Panc1 (cell line): ENCODE measurements at regions not wholly inside any gene's neighbourhood (a gene's known extent, or its start where the extent isn't known, plus 50 kb on each side); places are given as distances from the start of the nearest gene placed in this dataset.

Experiments used
- POLR2AphosphoS5 ChIP-seq: IDR thresholded peaks from 2 replicates; pipeline ENCODE4 v1.6.1; 2012; ENCODE audit warnings: mild to moderate bottlenecking, low read depth, low read length, moderate library complexity
- TF ChIP-seq, protein P1 (sequence below): fragments of 450-650 bp; IDR thresholded peaks from 2 replicates; pipeline ENCODE4 v1.5.1; 2017; ENCODE audit warnings: mild to moderate bottlenecking
- TF ChIP-seq, protein P2 (sequence below), 2 experiments: IDR thresholded peaks; 2 replicates each; pipeline ENCODE4 v1.6.1; 2011 to 2012; ENCODE audit warnings: low read depth in 2 of 2, control low read depth in 1 of 2, low read length in 1 of 2, mild to moderate bottlenecking in 1 of 2, moderate library complexity in 1 of 2; ENCODE audit not compliant: insufficient read depth in 1 of 2

DNA sequence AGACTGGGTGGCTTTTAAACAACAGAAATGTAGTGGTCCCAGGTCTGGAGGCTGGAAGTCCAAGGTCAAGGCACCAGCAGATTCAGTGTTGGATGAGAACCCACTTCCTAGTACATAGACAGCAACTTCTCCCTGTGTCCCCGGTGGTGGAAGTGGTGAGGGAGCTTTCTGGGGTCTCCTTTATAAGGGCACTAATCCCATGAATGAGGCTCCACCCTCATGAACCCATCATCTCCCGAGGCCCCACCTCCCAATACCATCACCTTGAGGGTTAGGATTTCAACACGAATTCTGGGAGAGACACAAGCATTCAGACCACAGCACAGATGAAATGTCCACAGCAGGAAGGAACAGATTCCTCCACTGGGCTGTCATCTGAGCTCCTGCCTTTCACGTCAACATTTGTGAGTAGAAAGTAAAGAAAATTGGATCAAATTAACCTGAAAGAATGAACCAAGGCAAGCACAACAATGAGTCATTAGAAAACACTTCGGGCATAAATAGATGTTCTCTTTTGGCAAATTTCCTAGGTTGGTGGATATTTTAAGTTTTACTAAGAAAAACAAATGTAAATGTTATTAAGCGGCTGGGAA is 130.7 kb downstream of the RNASET2 start:
- TF ChIP-seq, protein P1, sequence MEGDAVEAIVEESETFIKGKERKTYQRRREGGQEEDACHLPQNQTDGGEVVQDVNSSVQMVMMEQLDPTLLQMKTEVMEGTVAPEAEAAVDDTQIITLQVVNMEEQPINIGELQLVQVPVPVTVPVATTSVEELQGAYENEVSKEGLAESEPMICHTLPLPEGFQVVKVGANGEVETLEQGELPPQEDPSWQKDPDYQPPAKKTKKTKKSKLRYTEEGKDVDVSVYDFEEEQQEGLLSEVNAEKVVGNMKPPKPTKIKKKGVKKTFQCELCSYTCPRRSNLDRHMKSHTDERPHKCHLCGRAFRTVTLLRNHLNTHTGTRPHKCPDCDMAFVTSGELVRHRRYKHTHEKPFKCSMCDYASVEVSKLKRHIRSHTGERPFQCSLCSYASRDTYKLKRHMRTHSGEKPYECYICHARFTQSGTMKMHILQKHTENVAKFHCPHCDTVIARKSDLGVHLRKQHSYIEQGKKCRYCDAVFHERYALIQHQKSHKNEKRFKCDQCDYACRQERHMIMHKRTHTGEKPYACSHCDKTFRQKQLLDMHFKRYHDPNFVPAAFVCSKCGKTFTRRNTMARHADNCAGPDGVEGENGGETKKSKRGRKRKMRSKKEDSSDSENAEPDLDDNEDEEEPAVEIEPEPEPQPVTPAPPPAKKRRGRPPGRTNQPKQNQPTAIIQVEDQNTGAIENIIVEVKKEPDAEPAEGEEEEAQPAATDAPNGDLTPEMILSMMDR, result no peak
- TF ChIP-seq, protein P2, sequence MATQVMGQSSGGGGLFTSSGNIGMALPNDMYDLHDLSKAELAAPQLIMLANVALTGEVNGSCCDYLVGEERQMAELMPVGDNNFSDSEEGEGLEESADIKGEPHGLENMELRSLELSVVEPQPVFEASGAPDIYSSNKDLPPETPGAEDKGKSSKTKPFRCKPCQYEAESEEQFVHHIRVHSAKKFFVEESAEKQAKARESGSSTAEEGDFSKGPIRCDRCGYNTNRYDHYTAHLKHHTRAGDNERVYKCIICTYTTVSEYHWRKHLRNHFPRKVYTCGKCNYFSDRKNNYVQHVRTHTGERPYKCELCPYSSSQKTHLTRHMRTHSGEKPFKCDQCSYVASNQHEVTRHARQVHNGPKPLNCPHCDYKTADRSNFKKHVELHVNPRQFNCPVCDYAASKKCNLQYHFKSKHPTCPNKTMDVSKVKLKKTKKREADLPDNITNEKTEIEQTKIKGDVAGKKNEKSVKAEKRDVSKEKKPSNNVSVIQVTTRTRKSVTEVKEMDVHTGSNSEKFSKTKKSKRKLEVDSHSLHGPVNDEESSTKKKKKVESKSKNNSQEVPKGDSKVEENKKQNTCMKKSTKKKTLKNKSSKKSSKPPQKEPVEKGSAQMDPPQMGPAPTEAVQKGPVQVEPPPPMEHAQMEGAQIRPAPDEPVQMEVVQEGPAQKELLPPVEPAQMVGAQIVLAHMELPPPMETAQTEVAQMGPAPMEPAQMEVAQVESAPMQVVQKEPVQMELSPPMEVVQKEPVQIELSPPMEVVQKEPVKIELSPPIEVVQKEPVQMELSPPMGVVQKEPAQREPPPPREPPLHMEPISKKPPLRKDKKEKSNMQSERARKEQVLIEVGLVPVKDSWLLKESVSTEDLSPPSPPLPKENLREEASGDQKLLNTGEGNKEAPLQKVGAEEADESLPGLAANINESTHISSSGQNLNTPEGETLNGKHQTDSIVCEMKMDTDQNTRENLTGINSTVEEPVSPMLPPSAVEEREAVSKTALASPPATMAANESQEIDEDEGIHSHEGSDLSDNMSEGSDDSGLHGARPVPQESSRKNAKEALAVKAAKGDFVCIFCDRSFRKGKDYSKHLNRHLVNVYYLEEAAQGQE (IDR thresholded peaks at IDR 0.05; ENCODE audit: insufficient read depth in 1 of 2, low read depth in 2 of 2, low read length in 1 of 2), result no peak
- TF ChIP-seq POLR2AphosphoS5, result no peak
